ENCODE measurements at regions not wholly inside any gene's neighbourhood (a gene's known extent, or its start where the extent isn't known, plus 50 kb on each side); places are given as distances from the start of the nearest gene placed in this dataset.

DNA sequence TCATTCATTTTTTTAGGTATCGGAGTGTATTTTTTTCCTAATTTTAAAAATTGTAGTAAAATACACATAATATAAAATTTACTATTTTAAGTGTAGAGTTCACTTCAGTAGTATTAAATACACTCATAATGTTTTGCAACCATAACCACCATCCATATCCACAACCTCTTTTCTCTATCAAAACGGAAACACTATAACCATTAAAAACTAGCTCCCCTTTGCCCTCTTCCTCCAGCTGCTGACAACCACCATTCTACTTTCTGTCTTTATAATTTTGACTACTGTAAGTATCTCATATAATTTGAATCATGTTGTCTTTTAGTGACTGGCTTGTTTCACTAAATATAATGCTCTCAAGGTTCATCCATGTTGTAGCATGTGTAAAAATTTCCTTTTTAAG is 205.4 kb upstream of the CXorf51B start:
- ChIA-PET CTCF (no interaction called here), POLR2A (no interaction called here)
- no peak for TF ChIP-seq POLR2AphosphoS5 (IDR thresholded peaks at IDR 0.05; ENCODE audit: low read depth, low read length)
- no peak for TF ChIP-seq MEF2A (IDR thresholded peaks at IDR 0.05; ENCODE audit: borderline replicate concordance, low read depth)
- no peak for TF ChIP-seq FOXJ3 (CRISPR knock-in tag; IDR thresholded peaks at IDR 0.05)
- no peak for TF ChIP-seq RFX5 (IDR thresholded peaks at IDR 0.05; ENCODE audit: low read length)
- TF ChIP-seq, protein P1, sequence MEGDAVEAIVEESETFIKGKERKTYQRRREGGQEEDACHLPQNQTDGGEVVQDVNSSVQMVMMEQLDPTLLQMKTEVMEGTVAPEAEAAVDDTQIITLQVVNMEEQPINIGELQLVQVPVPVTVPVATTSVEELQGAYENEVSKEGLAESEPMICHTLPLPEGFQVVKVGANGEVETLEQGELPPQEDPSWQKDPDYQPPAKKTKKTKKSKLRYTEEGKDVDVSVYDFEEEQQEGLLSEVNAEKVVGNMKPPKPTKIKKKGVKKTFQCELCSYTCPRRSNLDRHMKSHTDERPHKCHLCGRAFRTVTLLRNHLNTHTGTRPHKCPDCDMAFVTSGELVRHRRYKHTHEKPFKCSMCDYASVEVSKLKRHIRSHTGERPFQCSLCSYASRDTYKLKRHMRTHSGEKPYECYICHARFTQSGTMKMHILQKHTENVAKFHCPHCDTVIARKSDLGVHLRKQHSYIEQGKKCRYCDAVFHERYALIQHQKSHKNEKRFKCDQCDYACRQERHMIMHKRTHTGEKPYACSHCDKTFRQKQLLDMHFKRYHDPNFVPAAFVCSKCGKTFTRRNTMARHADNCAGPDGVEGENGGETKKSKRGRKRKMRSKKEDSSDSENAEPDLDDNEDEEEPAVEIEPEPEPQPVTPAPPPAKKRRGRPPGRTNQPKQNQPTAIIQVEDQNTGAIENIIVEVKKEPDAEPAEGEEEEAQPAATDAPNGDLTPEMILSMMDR (IDR thresholded peaks at IDR 0.05): no peak
- no peak for TF ChIP-seq RXRA (IDR thresholded peaks at IDR 0.05; ENCODE audit: borderline replicate concordance, low read depth)
- no peak for TF ChIP-seq TEAD4 (IDR thresholded peaks at IDR 0.05; ENCODE audit: borderline replicate concordance, insufficient read depth)
- Histone ChIP-seq H3K4me1 (ENCODE audit: control insufficient read depth in 1 of 2, insufficient read depth in 2 of 2, low read depth in 1 of 2, low read length in 1 of 2) (no peaks in the 10 kb centered on the region), H3K9me2 (no peaks in the 10 kb centered on the region), H3K79me2 (ENCODE audit: insufficient read depth) (no peaks in the 10 kb centered on the region), H3F3A (replicated peaks; ENCODE audit: insufficient read depth) (no peaks in the 10 kb centered on the region), H3K27ac (ENCODE audit: low read depth in 2 of 2, low read length in 1 of 2) (no peak overlapping the region), H3K4me2 (no peak overlapping the region), H3K9me3 (no peaks in the 10 kb centered on the region), H4K20me1 (ENCODE audit: insufficient read depth) (no peaks in the 10 kb centered on the region), H2AFZ (ENCODE audit: low read depth) (no peak overlapping the region), H3K9ac (no peak overlapping the region), H3K4me3 (ENCODE audit: low read depth in 2 of 2, low read length in 1 of 2) (no peak overlapping the region), H3K36me3 (replicated peaks in 1 of 2; ENCODE audit: control insufficient read depth in 1 of 2, insufficient read depth in 2 of 2, low read length in 1 of 2) (no peaks in the 10 kb centered on the region), H3K27me3 (ENCODE audit: insufficient read depth) (no peaks in the 10 kb centered on the region)
- no peak for DNase-seq
- 41% methylated on average over 2 of the region's 2 CpGs for WGBS (ENCODE audit: low lambda C conversion rate)

GRCh38 chrX:146614663-146615478 is 194.7 kb upstream of the CXorf51B start:
- Histone ChIP-seq H3K9me3 (no peaks in the 10 kb centered on the region; the same call in 1 of the 2 replicates), H3F3A (replicated peaks; ENCODE audit: insufficient read depth) (no peaks in the 10 kb centered on the region), H3K36me3 (replicated peaks in 1 of 2; ENCODE audit: control insufficient read depth in 1 of 2, insufficient read depth in 2 of 2, low read length in 1 of 2) (no peaks in the 10 kb centered on the region), H2AFZ (ENCODE audit: low read depth) (no peak overlapping the region), H3K27me3 (ENCODE audit: insufficient read depth) (no peaks in the 10 kb centered on the region), H3K4me2 (no peak overlapping the region), H3K9me2 (no peaks in the 10 kb centered on the region), H4K20me1 (ENCODE audit: insufficient read depth) (no peaks in the 10 kb centered on the region), H3K4me1 (ENCODE audit: control insufficient read depth in 1 of 2, insufficient read depth in 2 of 2, low read depth in 1 of 2, low read length in 1 of 2) (no peaks in the 10 kb centered on the region), H3K9ac (no peak overlapping the region), H3K79me2 (ENCODE audit: insufficient read depth) (no peaks in the 10 kb centered on the region), H3K27ac (ENCODE audit: low read depth in 2 of 2, low read length in 1 of 2) (no peak overlapping the region), H3K4me3 (ENCODE audit: low read depth in 2 of 2, low read length in 1 of 2) (no peak overlapping the region)
- ChIA-PET POLR2A (no interaction called here), CTCF (interaction anchor here (0.7 kb wide), 1 partner anchor 9 kb away, joined by 3 read pairs; no protein-coding TSS in a partner anchor)
- 3% methylated on average over 17 of the region's 17 CpGs for WGBS (ENCODE audit: low lambda C conversion rate)
- no peak for DNase-seq
- TF ChIP-seq RCOR1 (IDR thresholded peaks at IDR 0.05; ENCODE audit: low read length): no peak
- no peak for TF ChIP-seq YY1 (IDR thresholded peaks at IDR 0.05; ENCODE audit: low read depth)
- TF ChIP-seq FOXM1 (IDR thresholded peaks at IDR 0.05; ENCODE audit: low read depth): no peak
- TF ChIP-seq CHD2 (IDR thresholded peaks at IDR 0.05; ENCODE audit: low read length, partially characterized antibody): no peak
- TF ChIP-seq TCF12 (IDR thresholded peaks at IDR 0.05): no peak
- no peak for TF ChIP-seq POLR2AphosphoS5 (IDR thresholded peaks at IDR 0.05; ENCODE audit: low read depth, low read length)
- no peak for TF ChIP-seq REST (IDR thresholded peaks at IDR 0.05; ENCODE audit: low read depth, low read length)
- no peak for TF ChIP-seq GATA2 (CRISPR knock-in tag; IDR thresholded peaks at IDR 0.05)
- TF ChIP-seq RAD21 (IDR thresholded peaks at IDR 0.05; ENCODE audit: low read length): no peak
- no peak for TF ChIP-seq NRF1 (IDR thresholded peaks at IDR 0.05; ENCODE audit: low read depth, low read length)
- TF ChIP-seq MAX (IDR thresholded peaks at IDR 0.05; ENCODE audit: low read depth): no peak
- TF ChIP-seq, protein P2, sequence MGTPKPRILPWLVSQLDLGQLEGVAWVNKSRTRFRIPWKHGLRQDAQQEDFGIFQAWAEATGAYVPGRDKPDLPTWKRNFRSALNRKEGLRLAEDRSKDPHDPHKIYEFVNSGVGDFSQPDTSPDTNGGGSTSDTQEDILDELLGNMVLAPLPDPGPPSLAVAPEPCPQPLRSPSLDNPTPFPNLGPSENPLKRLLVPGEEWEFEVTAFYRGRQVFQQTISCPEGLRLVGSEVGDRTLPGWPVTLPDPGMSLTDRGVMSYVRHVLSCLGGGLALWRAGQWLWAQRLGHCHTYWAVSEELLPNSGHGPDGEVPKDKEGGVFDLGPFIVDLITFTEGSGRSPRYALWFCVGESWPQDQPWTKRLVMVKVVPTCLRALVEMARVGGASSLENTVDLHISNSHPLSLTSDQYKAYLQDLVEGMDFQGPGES (IDR thresholded peaks at IDR 0.05; ENCODE audit: low read depth, low read length): no peak
